Panc1 (cell line): ENCODE measurements at regions not wholly inside any gene's neighbourhood (a gene's known extent, or its start where the extent isn't known, plus 50 kb on each side); places are given as distances from the start of the nearest gene placed in this dataset.

Experiments
- POLR2AphosphoS5 ChIP-seq: IDR thresholded peaks from 2 replicates; pipeline ENCODE4 v1.6.1; 2012; ENCODE audit warnings: mild to moderate bottlenecking, low read depth, low read length, moderate library complexity
- TF ChIP-seq, protein P1 (sequence below): fragments of 450-650 bp; IDR thresholded peaks from 2 replicates; pipeline ENCODE4 v1.5.1; 2017; ENCODE audit warnings: mild to moderate bottlenecking
- TF ChIP-seq, protein P2 (sequence below), 2 experiments: IDR thresholded peaks; 2 replicates each; pipeline ENCODE4 v1.6.1; 2011 to 2012; ENCODE audit warnings: low read depth in 2 of 2, control low read depth in 1 of 2, low read length in 1 of 2, mild to moderate bottlenecking in 1 of 2, moderate library complexity in 1 of 2; ENCODE audit not compliant: insufficient read depth in 1 of 2

DNA sequence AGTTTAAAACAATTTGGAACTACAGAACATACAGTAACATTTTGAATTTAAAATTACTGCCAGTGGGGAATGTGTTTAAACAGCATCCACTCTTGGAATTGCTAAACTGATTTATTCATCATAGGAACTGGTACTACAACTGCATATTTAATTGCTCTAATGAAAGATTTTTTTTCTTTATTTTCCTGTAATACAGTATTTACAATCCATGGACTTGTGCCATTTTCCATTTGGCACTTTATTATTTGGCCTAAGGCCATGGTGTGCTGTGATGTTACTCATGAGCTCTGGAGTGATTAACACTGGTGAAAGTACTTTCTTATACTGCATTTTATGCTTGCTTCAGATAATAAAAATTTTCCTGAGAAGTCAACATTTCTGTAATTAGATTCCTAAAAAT is 69.7 kb upstream of the NUDT6 start:
- TF ChIP-seq, protein P1, sequence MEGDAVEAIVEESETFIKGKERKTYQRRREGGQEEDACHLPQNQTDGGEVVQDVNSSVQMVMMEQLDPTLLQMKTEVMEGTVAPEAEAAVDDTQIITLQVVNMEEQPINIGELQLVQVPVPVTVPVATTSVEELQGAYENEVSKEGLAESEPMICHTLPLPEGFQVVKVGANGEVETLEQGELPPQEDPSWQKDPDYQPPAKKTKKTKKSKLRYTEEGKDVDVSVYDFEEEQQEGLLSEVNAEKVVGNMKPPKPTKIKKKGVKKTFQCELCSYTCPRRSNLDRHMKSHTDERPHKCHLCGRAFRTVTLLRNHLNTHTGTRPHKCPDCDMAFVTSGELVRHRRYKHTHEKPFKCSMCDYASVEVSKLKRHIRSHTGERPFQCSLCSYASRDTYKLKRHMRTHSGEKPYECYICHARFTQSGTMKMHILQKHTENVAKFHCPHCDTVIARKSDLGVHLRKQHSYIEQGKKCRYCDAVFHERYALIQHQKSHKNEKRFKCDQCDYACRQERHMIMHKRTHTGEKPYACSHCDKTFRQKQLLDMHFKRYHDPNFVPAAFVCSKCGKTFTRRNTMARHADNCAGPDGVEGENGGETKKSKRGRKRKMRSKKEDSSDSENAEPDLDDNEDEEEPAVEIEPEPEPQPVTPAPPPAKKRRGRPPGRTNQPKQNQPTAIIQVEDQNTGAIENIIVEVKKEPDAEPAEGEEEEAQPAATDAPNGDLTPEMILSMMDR: no peak
- TF ChIP-seq POLR2AphosphoS5: no peak
- TF ChIP-seq, protein P2, sequence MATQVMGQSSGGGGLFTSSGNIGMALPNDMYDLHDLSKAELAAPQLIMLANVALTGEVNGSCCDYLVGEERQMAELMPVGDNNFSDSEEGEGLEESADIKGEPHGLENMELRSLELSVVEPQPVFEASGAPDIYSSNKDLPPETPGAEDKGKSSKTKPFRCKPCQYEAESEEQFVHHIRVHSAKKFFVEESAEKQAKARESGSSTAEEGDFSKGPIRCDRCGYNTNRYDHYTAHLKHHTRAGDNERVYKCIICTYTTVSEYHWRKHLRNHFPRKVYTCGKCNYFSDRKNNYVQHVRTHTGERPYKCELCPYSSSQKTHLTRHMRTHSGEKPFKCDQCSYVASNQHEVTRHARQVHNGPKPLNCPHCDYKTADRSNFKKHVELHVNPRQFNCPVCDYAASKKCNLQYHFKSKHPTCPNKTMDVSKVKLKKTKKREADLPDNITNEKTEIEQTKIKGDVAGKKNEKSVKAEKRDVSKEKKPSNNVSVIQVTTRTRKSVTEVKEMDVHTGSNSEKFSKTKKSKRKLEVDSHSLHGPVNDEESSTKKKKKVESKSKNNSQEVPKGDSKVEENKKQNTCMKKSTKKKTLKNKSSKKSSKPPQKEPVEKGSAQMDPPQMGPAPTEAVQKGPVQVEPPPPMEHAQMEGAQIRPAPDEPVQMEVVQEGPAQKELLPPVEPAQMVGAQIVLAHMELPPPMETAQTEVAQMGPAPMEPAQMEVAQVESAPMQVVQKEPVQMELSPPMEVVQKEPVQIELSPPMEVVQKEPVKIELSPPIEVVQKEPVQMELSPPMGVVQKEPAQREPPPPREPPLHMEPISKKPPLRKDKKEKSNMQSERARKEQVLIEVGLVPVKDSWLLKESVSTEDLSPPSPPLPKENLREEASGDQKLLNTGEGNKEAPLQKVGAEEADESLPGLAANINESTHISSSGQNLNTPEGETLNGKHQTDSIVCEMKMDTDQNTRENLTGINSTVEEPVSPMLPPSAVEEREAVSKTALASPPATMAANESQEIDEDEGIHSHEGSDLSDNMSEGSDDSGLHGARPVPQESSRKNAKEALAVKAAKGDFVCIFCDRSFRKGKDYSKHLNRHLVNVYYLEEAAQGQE (IDR thresholded peaks at IDR 0.05; ENCODE audit: insufficient read depth in 1 of 2, low read depth in 2 of 2, low read length in 1 of 2): no peak
